ENCODE measurements at regions not wholly inside any gene's neighbourhood (a gene's known extent, or its start where the extent isn't known, plus 50 kb on each side); places are given as distances from the start of the nearest gene placed in this dataset.

DNA sequence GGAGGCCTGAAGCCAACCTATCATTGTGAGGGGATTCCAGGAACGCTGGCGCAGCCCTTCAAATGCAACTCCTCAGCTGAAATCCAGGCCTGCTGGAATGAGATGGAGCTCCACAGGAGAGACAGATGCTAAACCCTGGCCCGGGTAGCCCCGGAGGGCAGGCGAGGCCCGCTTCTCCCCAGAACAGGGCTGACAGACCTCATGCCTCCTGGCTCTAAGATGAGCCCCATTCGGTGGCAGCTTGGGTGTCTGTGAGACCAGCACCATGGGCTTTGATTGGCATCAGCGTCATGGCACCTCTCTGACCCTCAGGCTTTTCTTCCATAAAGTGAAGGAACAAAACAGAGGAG lies 382.2 kb downstream of the BCL11B start:
- TF ChIP-seq, protein P1, sequence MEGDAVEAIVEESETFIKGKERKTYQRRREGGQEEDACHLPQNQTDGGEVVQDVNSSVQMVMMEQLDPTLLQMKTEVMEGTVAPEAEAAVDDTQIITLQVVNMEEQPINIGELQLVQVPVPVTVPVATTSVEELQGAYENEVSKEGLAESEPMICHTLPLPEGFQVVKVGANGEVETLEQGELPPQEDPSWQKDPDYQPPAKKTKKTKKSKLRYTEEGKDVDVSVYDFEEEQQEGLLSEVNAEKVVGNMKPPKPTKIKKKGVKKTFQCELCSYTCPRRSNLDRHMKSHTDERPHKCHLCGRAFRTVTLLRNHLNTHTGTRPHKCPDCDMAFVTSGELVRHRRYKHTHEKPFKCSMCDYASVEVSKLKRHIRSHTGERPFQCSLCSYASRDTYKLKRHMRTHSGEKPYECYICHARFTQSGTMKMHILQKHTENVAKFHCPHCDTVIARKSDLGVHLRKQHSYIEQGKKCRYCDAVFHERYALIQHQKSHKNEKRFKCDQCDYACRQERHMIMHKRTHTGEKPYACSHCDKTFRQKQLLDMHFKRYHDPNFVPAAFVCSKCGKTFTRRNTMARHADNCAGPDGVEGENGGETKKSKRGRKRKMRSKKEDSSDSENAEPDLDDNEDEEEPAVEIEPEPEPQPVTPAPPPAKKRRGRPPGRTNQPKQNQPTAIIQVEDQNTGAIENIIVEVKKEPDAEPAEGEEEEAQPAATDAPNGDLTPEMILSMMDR (IDR thresholded peaks at IDR 0.05; ENCODE audit: poor library complexity, severe bottlenecking): no peak
- TF ChIP-seq POLR2AphosphoS5 (IDR thresholded peaks at IDR 0.05) (no peak), TAF1 (IDR thresholded peaks at IDR 0.05; ENCODE audit: low read depth) (no peak), EZH2 (IDR thresholded peaks at IDR 0.05; ENCODE audit: borderline replicate concordance, insufficient read depth, low read length, poor library complexity, severe bottlenecking) (no peak), MXI1 (conservative IDR thresholded peaks at IDR 0.05; ENCODE audit: poor library complexity, severe bottlenecking) (no peak), RAD21 (conservative IDR thresholded peaks at IDR 0.05) (no peak), SMC3 (conservative IDR thresholded peaks at IDR 0.05; ENCODE audit: poor library complexity) (no peak), EP300 (conservative IDR thresholded peaks at IDR 0.05; ENCODE audit: poor library complexity, severe bottlenecking) (no peak)
- TF ChIP-seq, protein P2, sequence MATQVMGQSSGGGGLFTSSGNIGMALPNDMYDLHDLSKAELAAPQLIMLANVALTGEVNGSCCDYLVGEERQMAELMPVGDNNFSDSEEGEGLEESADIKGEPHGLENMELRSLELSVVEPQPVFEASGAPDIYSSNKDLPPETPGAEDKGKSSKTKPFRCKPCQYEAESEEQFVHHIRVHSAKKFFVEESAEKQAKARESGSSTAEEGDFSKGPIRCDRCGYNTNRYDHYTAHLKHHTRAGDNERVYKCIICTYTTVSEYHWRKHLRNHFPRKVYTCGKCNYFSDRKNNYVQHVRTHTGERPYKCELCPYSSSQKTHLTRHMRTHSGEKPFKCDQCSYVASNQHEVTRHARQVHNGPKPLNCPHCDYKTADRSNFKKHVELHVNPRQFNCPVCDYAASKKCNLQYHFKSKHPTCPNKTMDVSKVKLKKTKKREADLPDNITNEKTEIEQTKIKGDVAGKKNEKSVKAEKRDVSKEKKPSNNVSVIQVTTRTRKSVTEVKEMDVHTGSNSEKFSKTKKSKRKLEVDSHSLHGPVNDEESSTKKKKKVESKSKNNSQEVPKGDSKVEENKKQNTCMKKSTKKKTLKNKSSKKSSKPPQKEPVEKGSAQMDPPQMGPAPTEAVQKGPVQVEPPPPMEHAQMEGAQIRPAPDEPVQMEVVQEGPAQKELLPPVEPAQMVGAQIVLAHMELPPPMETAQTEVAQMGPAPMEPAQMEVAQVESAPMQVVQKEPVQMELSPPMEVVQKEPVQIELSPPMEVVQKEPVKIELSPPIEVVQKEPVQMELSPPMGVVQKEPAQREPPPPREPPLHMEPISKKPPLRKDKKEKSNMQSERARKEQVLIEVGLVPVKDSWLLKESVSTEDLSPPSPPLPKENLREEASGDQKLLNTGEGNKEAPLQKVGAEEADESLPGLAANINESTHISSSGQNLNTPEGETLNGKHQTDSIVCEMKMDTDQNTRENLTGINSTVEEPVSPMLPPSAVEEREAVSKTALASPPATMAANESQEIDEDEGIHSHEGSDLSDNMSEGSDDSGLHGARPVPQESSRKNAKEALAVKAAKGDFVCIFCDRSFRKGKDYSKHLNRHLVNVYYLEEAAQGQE (IDR thresholded peaks at IDR 0.05; ENCODE audit: borderline replicate concordance): no peak

Data from neural cell (in vitro differentiated cells).